Gastrocnemius medialis (tissue), 4 donors: ENCODE measurements at regions not wholly inside any gene's neighbourhood (a gene's known extent, or its start where the extent isn't known, plus 50 kb on each side); places are given as distances from the start of the nearest gene placed in this dataset.

Source experiments
- ATAC-seq, 2 donors: fragments of 150-250 bp; one replicate each; pipeline ENCODE4 v1.9.1; 2016
- DNase-seq, 2 donors: peaks; one replicate each; pipeline ENCODE4 v3.0.0-alpha.2; 2019
- H3K27ac ChIP-seq, 4 donors: fragments of 200-600 bp; sonication (generic); 1 replicate in 1 of 4; 2 replicates in 3 of 4; pipeline ENCODE4 v1.5.1; 2016 to 2018; ENCODE audit warnings: mild to moderate bottlenecking in 2 of 4, moderate library complexity in 1 of 4
- H3K27me3 ChIP-seq, 3 donors: fragments of 200-600 bp; sonication (generic) in 2 of 3; 1 replicate in 1 of 3; 2 replicates in 2 of 3; pipeline versions ENCODE4 v1.5.1 to v1.6.0; 2016 to 2019; ENCODE audit warnings: mild to moderate bottlenecking in 1 of 3, moderate library complexity in 1 of 3
- H3K36me3 ChIP-seq, 2 donors: fragments of 200-600 bp; sonication (generic) in 1 of 2; one replicate each; pipeline ENCODE4 v1.5.1; 2017 to 2018
- H3K4me1 ChIP-seq, 2 donors: fragments of 200-600 bp; sonication (generic) in 1 of 2; one replicate each; pipeline ENCODE4 v1.5.1; 2016 to 2017; ENCODE audit warnings: mild to moderate bottlenecking in 2 of 2
- H3K4me3 ChIP-seq, 4 donors: fragments of 200-600 bp; sonication (generic) in 3 of 4; 1 replicate in 1 of 4; 2 replicates in 3 of 4; pipeline ENCODE4 v1.5.1; 2016 to 2019; ENCODE audit warnings: mild to moderate bottlenecking in 2 of 4
- H3K9me3 ChIP-seq, 3 donors: fragments of 200-600 bp; sonication (generic) in 2 of 3; 1 replicate in 1 of 3; 2 replicates in 2 of 3; pipeline ENCODE4 v1.5.1; 2016 to 2019
- CTCF ChIP-seq, 5 experiments: fragments of 450-650 bp in 3 of 5; fragments of 200-600 bp in 2 of 5; sonication (generic) in 2 of 5; IDR thresholded peaks in 4 of 5; conservative IDR thresholded peaks in 1 of 5; 1 replicate in 4 of 5; 2 replicates in 1 of 5; pipeline ENCODE4 v1.5.1; 2016 to 2019; ENCODE audit warnings: antibody characterized with exemption in 5 of 5, mild to moderate bottlenecking in 3 of 5, moderate library complexity in 3 of 5
- POLR2A ChIP-seq, 2 donors: fragments of 450-650 bp; IDR thresholded peaks; one replicate each; pipeline ENCODE4 v1.6.1; 2017; ENCODE audit warnings: antibody characterized with exemption in 2 of 2, mild to moderate bottlenecking in 2 of 2, moderate library complexity in 2 of 2
- in situ Hi-C, 4 donors: fragments of 200-750 bp; cut with MboI; loops; one replicate each; pipeline versions ENCODE4 v1.15.0 to v1.8.0; 2017; ENCODE audit warnings: low sequenced_read_pairs in 4 of 4
- intact Hi-C: fragments of 100-400 bp; cut with DNase I; formaldehyde crosslinking; loops from one replicate; pipeline ENCODE4 v1.15.1; 2023; ENCODE audit warnings: low total_unique reads

GRCh38 chr20:55160037-55160436, 684.6 kb downstream of the DOK5 start:
- no peaks in the 10 kb centered on the region for H3K4me1 ChIP-seq
- no peak overlapping the region for H3K4me3 ChIP-seq
- H3K27ac ChIP-seq: no peak overlapping the region
- intact Hi-C loops: no loop called here
- no peaks in the 10 kb centered on the region for H3K36me3 ChIP-seq
- ATAC-seq (no peak), DNase-seq (no peak)
- in situ Hi-C loops: no loop called here
- no peaks in the 10 kb centered on the region for H3K9me3 ChIP-seq
- TF ChIP-seq CTCF (IDR thresholded peaks at IDR 0.05 in 4 of 5, conservative IDR thresholded peaks at IDR 0.05 in 1 of 5) (no peak), POLR2A (IDR thresholded peaks at IDR 0.05) (no peak)
- no peaks in the 10 kb centered on the region for H3K27me3 ChIP-seq

GRCh38 chr20:55159230-55159629, 683.8 kb downstream of the DOK5 start:
- no peak for DNase-seq

GRCh38 chr20:55158446-55158845, 683.1 kb downstream of the DOK5 start:
- Histone ChIP-seq H3K4me3 (no peak overlapping the region), H3K36me3 (no peaks in the 10 kb centered on the region), H3K27me3 (no peaks in the 10 kb centered on the region), H3K4me1 (no peaks in the 10 kb centered on the region), H3K27ac (no peak overlapping the region), H3K9me3 (no peaks in the 10 kb centered on the region)
- ATAC-seq: no peak
- TF ChIP-seq CTCF (IDR thresholded peaks at IDR 0.05 in 4 of 5, conservative IDR thresholded peaks at IDR 0.05 in 1 of 5) (no peak), POLR2A (IDR thresholded peaks at IDR 0.05) (no peak)
- intact Hi-C loops (no loop called here), in situ Hi-C loops (no loop called here)
- DNase-seq: no peak

More at GRCh38 chr20:55159230-55159629, 683.8 kb downstream of the DOK5 start:
- Histone ChIP-seq H3K27me3 (no peaks in the 10 kb centered on the region), H3K27ac (no peak overlapping the region), H3K36me3 (no peaks in the 10 kb centered on the region), H3K9me3 (no peaks in the 10 kb centered on the region), H3K4me1 (no peaks in the 10 kb centered on the region), H3K4me3 (no peak overlapping the region)
- intact Hi-C loops: no loop called here
- no peak for ATAC-seq
- in situ Hi-C loops: no loop called here
- TF ChIP-seq CTCF (IDR thresholded peaks at IDR 0.05 in 4 of 5, conservative IDR thresholded peaks at IDR 0.05 in 1 of 5) (no peak), POLR2A (IDR thresholded peaks at IDR 0.05) (no peak)

- Histone ChIP-seq H3K27me3 (no peaks in the 10 kb centered on the region), H3K4me1 (no peaks in the 10 kb centered on the region), H3K9me3 (no peaks in the 10 kb centered on the region), H3K36me3 (no peaks in the 10 kb centered on the region), H3K4me3 (no peak overlapping the region), H3K27ac (no peak overlapping the region)
- intact Hi-C loops: no loop called here
- DNase-seq (no peak), ATAC-seq (no peak)
- in situ Hi-C loops: no loop called here
- TF ChIP-seq POLR2A (IDR thresholded peaks at IDR 0.05) (no peak), CTCF (IDR thresholded peaks at IDR 0.05 in 4 of 5, conservative IDR thresholded peaks at IDR 0.05 in 1 of 5) (no peak)
Observed at GRCh38 chr20:55155360-55155759, 680.0 kb downstream of the DOK5 start.

- no peaks in the 10 kb centered on the region for H3K9me3 ChIP-seq
- no peak for TF ChIP-seq CTCF (IDR thresholded peaks at IDR 0.05 in 4 of 5, conservative IDR thresholded peaks at IDR 0.05 in 1 of 5)
- no peak for TF ChIP-seq POLR2A (IDR thresholded peaks at IDR 0.05)
- H3K27ac ChIP-seq: no peak overlapping the region
- DNase-seq (no peak), ATAC-seq (no peak)
- no peaks in the 10 kb centered on the region for H3K4me1 ChIP-seq
- no peaks in the 10 kb centered on the region for H3K27me3 ChIP-seq
- intact Hi-C loops: no loop called here
- H3K4me3 ChIP-seq: no peak overlapping the region
- H3K36me3 ChIP-seq: no peaks in the 10 kb centered on the region
- in situ Hi-C loops: no loop called here
Observed at GRCh38 chr20:55153001-55153645, 677.7 kb downstream of the DOK5 start.
